Esophagus muscularis mucosa (tissue), 3 donors: ENCODE measurements at regions not wholly inside any gene's neighbourhood (a gene's known extent, or its start where the extent isn't known, plus 50 kb on each side); places are given as distances from the start of the nearest gene placed in this dataset.

Experiments used
- CTCF ChIP-seq, 3 experiments: fragments of 200-600 bp in 2 of 3; fragments of 450-650 bp in 1 of 3; sonication (generic) in 2 of 3; IDR thresholded peaks; one replicate each; pipeline ENCODE4 v1.5.1; 2017 to 2019; ENCODE audit warnings: antibody characterized with exemption in 3 of 3, mild to moderate bottlenecking in 2 of 3, moderate library complexity in 1 of 3
- POLR2A ChIP-seq: fragments of 450-650 bp; IDR thresholded peaks from one replicate; pipeline ENCODE4 v1.6.1; 2017; ENCODE audit warnings: antibody characterized with exemption, moderate library complexity, mild to moderate bottlenecking, low read depth

DNA sequence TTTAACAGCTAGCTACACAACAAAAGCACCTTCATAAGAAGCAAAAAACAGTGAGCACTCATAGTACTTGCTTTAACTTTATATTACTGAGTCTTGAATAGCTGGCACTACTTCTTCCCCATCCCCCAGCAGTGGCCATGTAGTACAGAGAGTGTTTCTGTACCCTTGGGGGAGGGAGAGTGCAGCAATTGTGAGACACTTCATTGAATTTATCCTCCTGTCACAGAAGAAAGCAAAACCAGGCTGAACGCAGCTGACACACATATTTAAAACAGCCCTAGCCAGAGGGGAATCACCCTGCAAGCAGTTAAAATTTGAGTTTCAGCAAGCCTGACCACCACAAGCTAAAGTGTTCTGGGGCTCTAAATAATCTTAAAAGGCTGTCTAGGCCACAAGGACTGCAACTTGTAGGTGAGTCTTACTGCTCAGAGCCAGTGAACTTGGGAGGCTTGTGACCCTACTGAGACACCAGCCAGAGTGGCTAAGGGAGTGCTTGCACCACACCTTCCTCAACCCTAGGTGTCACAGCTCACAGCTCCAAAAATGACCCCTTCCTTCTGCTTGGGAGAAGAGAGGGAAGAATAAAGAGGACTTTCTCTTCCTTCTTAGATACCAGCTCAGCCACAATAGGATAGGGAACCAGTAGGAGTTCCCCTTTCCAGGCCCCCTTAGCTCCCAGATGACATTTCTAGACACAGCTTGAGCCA is 97.7 kb upstream of the MEOX2 start:
- no peak for TF ChIP-seq CTCF (IDR thresholded peaks at IDR 0.05)
- no peak for TF ChIP-seq POLR2A
